Psoas muscle (tissue), 7 donors: ENCODE measurements at regions not wholly inside any gene's neighbourhood (a gene's known extent, or its start where the extent isn't known, plus 50 kb on each side); places are given as distances from the start of the nearest gene placed in this dataset.

Experiments used
- ATAC-seq, 4 donors: fragments of 200-7000 bp; cut with Tn5 transposase; one replicate each; pipeline ENCODE4 v1.9.1; 2020; ENCODE audit warnings: moderate library complexity in 3 of 4, mild to moderate bottlenecking in 2 of 4
- DNase-seq, 2 donors: peaks; one replicate each; pipeline ENCODE4 v3.0.0-alpha.2; 2020
- H3K27ac ChIP-seq: fragments of 200-600 bp; one replicate; pipeline ENCODE4 v1.8.0; 2022
- H3K27me3 ChIP-seq, 3 donors: fragments of 200-600 bp in 1 of 3; one replicate each; pipeline versions ENCODE4 v1.6.1 to v1.8.0; 2013 to 2022; ENCODE audit warnings: low read length in 2 of 3, mild to moderate bottlenecking in 2 of 3, moderate library complexity in 1 of 3; ENCODE audit not compliant: insufficient read depth in 3 of 3
- H3K36me3 ChIP-seq, 2 donors: fragments of 200-600 bp in 1 of 2; one replicate each; pipeline versions ENCODE4 v1.6.1 to v1.8.0; 2013 to 2022; ENCODE audit warnings: low read depth in 1 of 2, mild to moderate bottlenecking in 1 of 2, moderate library complexity in 1 of 2; ENCODE audit not compliant: insufficient read depth in 1 of 2
- H3K4me1 ChIP-seq: fragments of 200-600 bp; one replicate; pipeline ENCODE4 v1.8.0; 2022
- H3K4me3 ChIP-seq: fragments of 200-600 bp; one replicate; pipeline ENCODE4 v1.8.0; 2022; ENCODE audit warnings: mild to moderate bottlenecking
- H3K9me3 ChIP-seq: fragments of 200-600 bp; one replicate; pipeline ENCODE4 v1.8.0; 2022
- CTCF ChIP-seq: fragments of 200-600 bp; IDR thresholded peaks from one replicate; pipeline ENCODE4 v1.8.0; 2022; ENCODE audit warnings: antibody characterized with exemption
- WGBS, 3 donors: extraction: QIAGEN DNeasy Blood & Tissue Kit; methylation state at CpG; one replicate each; pipeline versions ENCODE4 v1.1.6 to v1.1.7; 2013; 5-methylcytosine and 5-hydroxymethylcytosine counted together
- intact Hi-C, 2 donors: fragments of 100-400 bp; cut with DNase I; formaldehyde crosslinking; loops; one replicate each; pipeline versions ENCODE4 v1.11.0 to v1.14.2; 2022
- donor health status: healthy with polysubstance abuse.
- donor health status: DM: no; HTN: no; CAD: no; lungs with moderate emphysema.
- donor health status: Bipolar disorder and iron deficiency.
- donor health status: healthy.
- donor health status: DM: yes; HTN: yes; CAD: no.
- donor health status: DM: no; HTN: no; CAD: no.
- donor health status: DM: yes; HTN: yes; CAD: no.

GRCh38 chr6:164855281-164855680 lies 454.1 kb downstream of the C6orf118 start:
- Histone ChIP-seq H3K4me3 (no peak overlapping the region), H3K9me3 (no peaks in the 10 kb centered on the region), H3K4me1 (no peaks in the 10 kb centered on the region), H3K27me3 (no peaks in the 10 kb centered on the region), H3K27ac (no peak overlapping the region), H3K36me3 (no peaks in the 10 kb centered on the region)
- WGBS, 3 donors: 98 to 100% (median 98%) methylated on average over 1 of the region's 1 CpG
- intact Hi-C loops: no loop called here
- no peak for TF ChIP-seq CTCF
- no peak for ATAC-seq
- DNase-seq: no peak

GRCh38 chr6:164854526-164854925 lies 454.9 kb downstream of the C6orf118 start:
- intact Hi-C loops: no loop called here
- Histone ChIP-seq H3K36me3 (no peaks in the 10 kb centered on the region), H3K9me3 (no peaks in the 10 kb centered on the region), H3K4me3 (no peak overlapping the region), H3K27me3 (no peaks in the 10 kb centered on the region), H3K4me1 (no peaks in the 10 kb centered on the region), H3K27ac (no peak overlapping the region)
- ATAC-seq (no peak), DNase-seq (no peak)
- no peak for TF ChIP-seq CTCF

- ATAC-seq (no peak), DNase-seq (no peak)
- H3K36me3 ChIP-seq: no peaks in the 10 kb centered on the region
- intact Hi-C loops: no loop called here
- TF ChIP-seq CTCF: no peak
- H3K4me1 ChIP-seq: no peaks in the 10 kb centered on the region
- WGBS, 3 donors: 51 to 69% (median 63%) methylated on average over 1 of the region's 1 CpG
- H3K27me3 ChIP-seq: no peaks in the 10 kb centered on the region
- no peak overlapping the region for H3K4me3 ChIP-seq
- no peaks in the 10 kb centered on the region for H3K9me3 ChIP-seq
- no peak overlapping the region for H3K27ac ChIP-seq
These were observed 463.6 kb downstream of the C6orf118 start for GRCh38 chr6:164845773-164846172.

- Histone ChIP-seq H3K4me1 (no peaks in the 10 kb centered on the region), H3K9me3 (no peaks in the 10 kb centered on the region), H3K4me3 (no peak overlapping the region), H3K27ac (no peak overlapping the region), H3K36me3 (no peaks in the 10 kb centered on the region), H3K27me3 (no peaks in the 10 kb centered on the region)
- TF ChIP-seq CTCF: no peak
- intact Hi-C loops: no loop called here
- 84 to 90% (median 89%) methylated on average over 1 of the region's 1 CpG for WGBS, 3 donors
- ATAC-seq (no peak), DNase-seq (no peak)
These were observed 467.3 kb downstream of the C6orf118 start for GRCh38 chr6:164842085-164842484.

- H3K27me3 ChIP-seq: no peaks in the 10 kb centered on the region
- DNase-seq: no peak
- intact Hi-C loops: no loop called here
- TF ChIP-seq CTCF: no peak
- no peaks in the 10 kb centered on the region for H3K4me1 ChIP-seq
- no peaks in the 10 kb centered on the region for H3K36me3 ChIP-seq
- H3K27ac ChIP-seq: no peak overlapping the region
- WGBS, 3 donors: 43 to 49% (median 48%) methylated on average over 1 of the region's 1 CpG
- no peaks in the 10 kb centered on the region for H3K9me3 ChIP-seq
- no peak overlapping the region for H3K4me3 ChIP-seq
- no peak for ATAC-seq
These were observed 471.3 kb downstream of the C6orf118 start for GRCh38 chr6:164838068-164838615.
